NCI-H2171 (cell line): ENCODE measurements at regions not wholly inside any gene's neighbourhood (a gene's known extent, or its start where the extent isn't known, plus 50 kb on each side); places are given as distances from the start of the nearest gene placed in this dataset.
A peak's percentile ranks its signal among the peaks of the same experiment; 100 is the strongest.
"Not testable (repeated sequence)": the region's sequence is repeated elsewhere in the genome, so short reads cannot be mapped to it uniquely, and the experiment has no call there.

Experiments used
- DNase-seq: peaks from one replicate; lab custom pipeline; 2025; lab: John Stamatoyannopoulos, UW

- no peak for DNase-seq
These were observed 140.6 kb upstream of the PELI2 start for GRCh38 chr14:55977392-55978150.

GRCh38 chr14:55979096-55979495 lies 139.1 kb upstream of the PELI2 start:
- DNase-seq = peak; percentile 4

GRCh38 chr14:55979781-55980180 lies 138.4 kb upstream of the PELI2 start:
- no peak for DNase-seq

GRCh38 chr14:55980970-55981369 lies 137.2 kb upstream of the PELI2 start:
- no peak for DNase-seq

- DNase-seq = no peak
These were observed 132.1 kb upstream of the PELI2 start for GRCh38 chr14:55986069-55986468.

- DNase-seq = no peak
These were observed 117.4 kb upstream of the PELI2 start for GRCh38 chr14:56000846-56001245.

GRCh38 chr14:56002342-56002741 lies 115.9 kb upstream of the PELI2 start:
- DNase-seq = no peak

GRCh38 chr14:56002876-56003625 lies 115.2 kb upstream of the PELI2 start:
- no peak for DNase-seq

- no peak for DNase-seq
These were observed 113.9 kb upstream of the PELI2 start for GRCh38 chr14:56004323-56004722.

GRCh38 chr14:56004786-56005185 lies 113.4 kb upstream of the PELI2 start:
- no peak for DNase-seq

GRCh38 chr14:56005191-56006053 lies 112.8 kb upstream of the PELI2 start:
- no peak for DNase-seq

- peak; percentile 38 for DNase-seq
These were observed 110.7 kb upstream of the PELI2 start for GRCh38 chr14:56007491-56007890.

- no peak for DNase-seq
These were observed 110.1 kb upstream of the PELI2 start for GRCh38 chr14:56008150-56008549.

- DNase-seq = not testable (repeated sequence)
These were observed 109.5 kb upstream of the PELI2 start for GRCh38 chr14:56008661-56009060.

GRCh38 chr14:56023661-56024081 lies 94.5 kb upstream of the PELI2 start:
- no peak for DNase-seq

- no peak for DNase-seq
These were observed 93.0 kb upstream of the PELI2 start for GRCh38 chr14:56025191-56025590.

GRCh38 chr14:56026506-56026905 lies 91.7 kb upstream of the PELI2 start:
- DNase-seq = no peak

- no peak for DNase-seq
These were observed 90.8 kb upstream of the PELI2 start for GRCh38 chr14:56027421-56027820.

- DNase-seq = no peak
These were observed 90.1 kb upstream of the PELI2 start for GRCh38 chr14:56027916-56028712.

- DNase-seq = no peak
These were observed 81.9 kb upstream of the PELI2 start for GRCh38 chr14:56036353-56036752.

- DNase-seq = no peak
These were observed 78.1 kb upstream of the PELI2 start for GRCh38 chr14:56040121-56040520.

- DNase-seq = no peak
These were observed 74.0 kb upstream of the PELI2 start for GRCh38 chr14:56044196-56044595.
